NCI-H1092 treated with DMSO at 0.1 percent for 48 hours (cell line): ENCODE measurements at regions not wholly inside any gene's neighbourhood (a gene's known extent, or its start where the extent isn't known, plus 50 kb on each side); places are given as distances from the start of the nearest gene placed in this dataset.

Experiments used
- DNase-seq: peaks from one replicate; lab custom pipeline; 2025; lab: John Stamatoyannopoulos, UW

- DNase-seq = no peak
These were observed 650.7 kb downstream of the BRD1 start for GRCh38 chr22:49176956-49177355.

GRCh38 chr22:49170053-49170452 lies 657.6 kb downstream of the BRD1 start:
- no peak for DNase-seq

- no peak for DNase-seq
These were observed 658.5 kb downstream of the BRD1 start for GRCh38 chr22:49169074-49169744.

GRCh38 chr22:49168219-49168813 lies 659.4 kb downstream of the BRD1 start:
- no peak for DNase-seq

GRCh38 chr22:49166746-49167145 lies 660.9 kb downstream of the BRD1 start:
- no peak for DNase-seq

GRCh38 chr22:49166211-49166610 lies 661.5 kb downstream of the BRD1 start:
- no peak for DNase-seq

- no peak for DNase-seq
These were observed 662.8 kb downstream of the BRD1 start for GRCh38 chr22:49164773-49165320.

- DNase-seq = no peak
These were observed 663.5 kb downstream of the BRD1 start for GRCh38 chr22:49163960-49164690.

- no peak for DNase-seq
These were observed 664.3 kb downstream of the BRD1 start for GRCh38 chr22:49163258-49163959.

GRCh38 chr22:49162841-49163240 lies 664.8 kb downstream of the BRD1 start:
- no peak for DNase-seq

GRCh38 chr22:49161002-49161850 lies 666.4 kb downstream of the BRD1 start:
- DNase-seq = no peak

GRCh38 chr22:49160261-49161001 lies 667.2 kb downstream of the BRD1 start:
- DNase-seq = no peak

- DNase-seq = no peak
These were observed 668.0 kb downstream of the BRD1 start for GRCh38 chr22:49159711-49160110.

- DNase-seq = no peak
These were observed 668.7 kb downstream of the BRD1 start for GRCh38 chr22:49158741-49159564.

GRCh38 chr22:49157529-49158339 lies 669.9 kb downstream of the BRD1 start:
- no peak for DNase-seq

GRCh38 chr22:49156662-49157285 lies 670.9 kb downstream of the BRD1 start:
- peak; percentile 84 for DNase-seq

GRCh38 chr22:49155770-49156580 lies 671.7 kb downstream of the BRD1 start:
- DNase-seq = peak; percentile 47
